Pancreas (tissue), 10 donors: ENCODE measurements at regions not wholly inside any gene's neighbourhood (a gene's known extent, or its start where the extent isn't known, plus 50 kb on each side); places are given as distances from the start of the nearest gene placed in this dataset.

ENCODE experiments used
- ATAC-seq, 4 donors: fragments of 200-7000 bp; cut with Tn5 transposase; one replicate each; pipeline versions ENCODE4 v1.8.0 to v1.9.1; 2020; ENCODE audit warnings: mild to moderate bottlenecking in 4 of 4, moderate library complexity in 4 of 4
- DNase-seq, 6 donors: peaks; one replicate each; pipeline ENCODE4 v3.0.0-alpha.2; 2020
- FAIRE-seq: peaks from 2 replicates; lab custom pipeline; 2012; peaks lifted over from hg19 to GRCh38; lab: Jason Lieb, UNC
- H3K27ac ChIP-seq, 4 donors: fragments of 200-600 bp; sonication (generic); 1 replicate in 3 of 4; 2 replicates in 1 of 4; pipeline versions ENCODE4 v1.5.0 to v1.8.0; 2020
- H3K27me3 ChIP-seq, 4 donors: fragments of 200-600 bp; one replicate each; pipeline ENCODE4 v1.8.0; 2021
- H3K36me3 ChIP-seq, 3 donors: fragments of 200-600 bp; sonication (generic) in 1 of 3; one replicate each; pipeline versions ENCODE4 v1.5.0 to v1.8.0; 2020 to 2021
- H3K4me1 ChIP-seq, 3 donors: fragments of 200-600 bp; one replicate each; pipeline ENCODE4 v1.8.0; 2021
- H3K4me3 ChIP-seq, 4 donors: fragments of 200-600 bp; sonication (generic) in 2 of 4; one replicate each; pipeline versions ENCODE4 v1.5.0 to v1.8.0; 2020 to 2021
- H3K9me3 ChIP-seq, 4 donors: fragments of 200-600 bp; one replicate each; pipeline ENCODE4 v1.8.0; 2021
- CTCF ChIP-seq, 4 donors: fragments of 200-600 bp; sonication (generic) in 3 of 4; IDR thresholded peaks; one replicate each; pipeline versions ENCODE4 v1.5.0 to v1.8.0; 2021; ENCODE audit warnings: antibody characterized with exemption in 4 of 4
- WGBS, 2 donors: extraction: QIAGEN DNeasy Blood & Tissue Kit; methylation state at CpG; one replicate each; pipeline ENCODE4 v1.1.7; 2013; 5-methylcytosine and 5-hydroxymethylcytosine counted together
- intact Hi-C, 3 donors: fragments of 100-400 bp; cut with DNase I; formaldehyde crosslinking; loops; one replicate each; pipeline versions ENCODE4 v1.11.1 to v1.14.2; 2022
- donor health status: healthy with polysubstance abuse.
- donor health status: DM: no; HTN: no; CAD: no; lungs with moderate emphysema.
- donor health status: DM: no; HTN: no; CAD: no.
- donor health status: control.
- donor health status: control.
- donor health status: Bipolar disorder and iron deficiency.
- donor health status: DM: yes; HTN: yes; CAD: no.
- donor health status: DM: no; HTN: no; CAD: no.
- donor health status: DM: no; HTN: no; CAD: no.
- donor health status: DM: yes; HTN: yes; CAD: no.

GRCh38 chr6:98653179-98653578 lies 181.2 kb upstream of the POU3F2 start:
- no peak for TF ChIP-seq CTCF (IDR thresholded peaks at IDR 0.05)
- H3K4me1 ChIP-seq = no peaks in the 10 kb centered on the region
- no peak overlapping the region for H3K4me3 ChIP-seq
- ATAC-seq (no peak), FAIRE-seq (no peak), DNase-seq (no peak)
- no peaks in the 10 kb centered on the region for H3K27me3 ChIP-seq
- H3K9me3 ChIP-seq = no peaks in the 10 kb centered on the region
- H3K36me3 ChIP-seq = no peaks in the 10 kb centered on the region
- intact Hi-C loops = no loop called here
- 28 to 46% methylated on average over 2 of the region's 2 CpGs for WGBS, 2 donors
- H3K27ac ChIP-seq = no peak overlapping the region

DNA sequence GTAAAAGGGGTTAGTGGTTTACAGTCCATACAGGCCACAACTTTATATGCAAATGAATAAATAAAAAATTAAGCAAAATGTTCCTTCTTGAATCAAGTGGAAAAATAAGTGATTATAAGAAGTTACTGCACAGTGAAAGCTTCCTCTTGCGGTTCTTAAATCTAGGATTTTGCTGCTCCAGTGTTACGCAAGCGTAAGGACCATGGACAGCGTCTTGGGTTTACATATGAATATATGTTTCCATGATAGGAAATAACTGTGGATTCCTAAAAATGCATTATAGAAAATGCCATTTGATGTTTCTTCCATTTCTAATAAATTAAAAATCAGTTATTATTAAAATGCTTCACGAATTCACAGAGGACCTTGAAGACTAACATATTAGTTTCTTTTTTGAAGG lies 176.6 kb upstream of the POU3F2 start:
- intact Hi-C loops = no loop called here
- FAIRE-seq = no peak
- 38 to 47% methylated on average over 5 of the region's 5 CpGs for WGBS, 2 donors
- ATAC-seq = peak in 1 of 4 donors; percentile 41
- no peak for TF ChIP-seq CTCF (IDR thresholded peaks at IDR 0.05)
- Histone ChIP-seq H3K27me3 (no peaks in the 10 kb centered on the region), H3K9me3 (no peaks in the 10 kb centered on the region), H3K36me3 (no peaks in the 10 kb centered on the region), H3K4me3 (no peak overlapping the region), H3K27ac (no peak overlapping the region), H3K4me1 (no peaks in the 10 kb centered on the region)
- DNase-seq = peak in 2 of 6 donors; percentile 9 to 16

- Histone ChIP-seq H3K27ac (no peak overlapping the region), H3K4me1 (no peaks in the 10 kb centered on the region), H3K9me3 (no peaks in the 10 kb centered on the region), H3K4me3 (no peak overlapping the region), H3K36me3 (no peaks in the 10 kb centered on the region), H3K27me3 (no peaks in the 10 kb centered on the region)
- no peak for DNase-seq
- no peak for ATAC-seq
- no peak for TF ChIP-seq CTCF (IDR thresholded peaks at IDR 0.05)
- intact Hi-C loops = no loop called here
- FAIRE-seq = no peak
Observed at GRCh38 chr6:98669371-98669770, 165.0 kb upstream of the POU3F2 start.

- no peak for FAIRE-seq
- ATAC-seq = no peak
- no peak for TF ChIP-seq CTCF (IDR thresholded peaks at IDR 0.05)
- 9 to 13% methylated on average over 3 of the region's 3 CpGs for WGBS, 2 donors
- Histone ChIP-seq H3K36me3 (no peaks in the 10 kb centered on the region), H3K9me3 (no peaks in the 10 kb centered on the region), H3K27ac (no peak overlapping the region), H3K4me3 (no peak overlapping the region), H3K27me3 (no peaks in the 10 kb centered on the region), H3K4me1 (no peaks in the 10 kb centered on the region)
- DNase-seq = no peak
- intact Hi-C loops = no loop called here
Observed at GRCh38 chr6:98670045-98670746, 164.2 kb upstream of the POU3F2 start.

GRCh38 chr6:98672681-98673475 lies 161.5 kb upstream of the POU3F2 start:
- ATAC-seq (no peak), DNase-seq (no peak), FAIRE-seq (no peak)
- intact Hi-C loops = no loop called here
- no peak overlapping the region for H3K27ac ChIP-seq
- no peaks in the 10 kb centered on the region for H3K27me3 ChIP-seq
- no peak overlapping the region for H3K4me3 ChIP-seq
- WGBS, 2 donors = 49 to 70% methylated on average over 1 of the region's 1 CpG
- TF ChIP-seq CTCF (IDR thresholded peaks at IDR 0.05) = no peak
- H3K9me3 ChIP-seq = no peaks in the 10 kb centered on the region
- H3K4me1 ChIP-seq = no peaks in the 10 kb centered on the region
- H3K36me3 ChIP-seq = no peaks in the 10 kb centered on the region
